ENCODE measurements at regions not wholly inside any gene's neighbourhood (a gene's known extent, or its start where the extent isn't known, plus 50 kb on each side); places are given as distances from the start of the nearest gene placed in this dataset.

- no peaks in the 10 kb centered on the region; the same call in 2 of the 3 replicates for H3K9me3 Mint-ChIP-seq
- no peak overlapping the region for H3K27ac ChIP-seq (ENCODE audit: low read depth)
- peak overlapping the region; percentile 30 for H2AFZ ChIP-seq
- H4K20me1 ChIP-seq (replicated peaks; ENCODE audit: insufficient read depth): no peaks in the 10 kb centered on the region
- H3K4me2 ChIP-seq: no peak overlapping the region
- TF ChIP-seq ZNF114 (CRISPR knock-in tag; IDR thresholded peaks at IDR 0.05) (no peak), NANOG (IDR thresholded peaks at IDR 0.05; ENCODE audit: borderline replicate concordance) (no peak), ETS1 (IDR thresholded peaks at IDR 0.05) (no peak), JUNB (IDR thresholded peaks at IDR 0.05; ENCODE audit: unreplicated experiment) (no peak), CREB1 (CRISPR knock-in tag; IDR thresholded peaks at IDR 0.05; ENCODE audit: low read depth) (no peak)
- TF ChIP-seq, protein P1, sequence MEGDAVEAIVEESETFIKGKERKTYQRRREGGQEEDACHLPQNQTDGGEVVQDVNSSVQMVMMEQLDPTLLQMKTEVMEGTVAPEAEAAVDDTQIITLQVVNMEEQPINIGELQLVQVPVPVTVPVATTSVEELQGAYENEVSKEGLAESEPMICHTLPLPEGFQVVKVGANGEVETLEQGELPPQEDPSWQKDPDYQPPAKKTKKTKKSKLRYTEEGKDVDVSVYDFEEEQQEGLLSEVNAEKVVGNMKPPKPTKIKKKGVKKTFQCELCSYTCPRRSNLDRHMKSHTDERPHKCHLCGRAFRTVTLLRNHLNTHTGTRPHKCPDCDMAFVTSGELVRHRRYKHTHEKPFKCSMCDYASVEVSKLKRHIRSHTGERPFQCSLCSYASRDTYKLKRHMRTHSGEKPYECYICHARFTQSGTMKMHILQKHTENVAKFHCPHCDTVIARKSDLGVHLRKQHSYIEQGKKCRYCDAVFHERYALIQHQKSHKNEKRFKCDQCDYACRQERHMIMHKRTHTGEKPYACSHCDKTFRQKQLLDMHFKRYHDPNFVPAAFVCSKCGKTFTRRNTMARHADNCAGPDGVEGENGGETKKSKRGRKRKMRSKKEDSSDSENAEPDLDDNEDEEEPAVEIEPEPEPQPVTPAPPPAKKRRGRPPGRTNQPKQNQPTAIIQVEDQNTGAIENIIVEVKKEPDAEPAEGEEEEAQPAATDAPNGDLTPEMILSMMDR (conservative IDR thresholded peaks at IDR 0.05; ENCODE audit: low read depth in 2 of 2): peak; percentile 39 to 56
- H3K36me3 Mint-ChIP-seq (ENCODE audit: low read depth): no peaks in the 10 kb centered on the region
- no peak overlapping the region for H3K27ac Mint-ChIP-seq
- DNase-seq (ENCODE audit: low spot score) (peak; percentile 57), ATAC-seq (peak; percentile 95)
- no peaks in the 10 kb centered on the region for H3K9me2 ChIP-seq (ENCODE audit: insufficient read depth)
- no peak overlapping the region for H3K4me3 Mint-ChIP-seq
- no peaks in the 10 kb centered on the region for H3F3A ChIP-seq (replicated peaks; ENCODE audit: low read depth)
- H3K4me1 ChIP-seq (ENCODE audit: insufficient read depth): no peaks in the 10 kb centered on the region
- no peaks in the 10 kb centered on the region for H3K79me2 ChIP-seq (replicated peaks; ENCODE audit: insufficient read depth)
- no peaks in the 10 kb centered on the region for H3K36me3 ChIP-seq (ENCODE audit: insufficient read depth)
- no peaks in the 10 kb centered on the region for H3K27me3 Mint-ChIP-seq (ENCODE audit: insufficient read depth, low read depth, poor library complexity)
- no peaks in the 10 kb centered on the region for H3K27me3 ChIP-seq (ENCODE audit: insufficient read depth)
- no peak overlapping the region for H3K4me3 ChIP-seq
- peaks cover 6% of the 10 kb centered on the region; the same call in 2 of the 3 replicates for H3K4me1 Mint-ChIP-seq
Observed at GRCh38 chr9:117535434-117535833, 120.6 kb upstream of the ASTN2 start.

DNA sequence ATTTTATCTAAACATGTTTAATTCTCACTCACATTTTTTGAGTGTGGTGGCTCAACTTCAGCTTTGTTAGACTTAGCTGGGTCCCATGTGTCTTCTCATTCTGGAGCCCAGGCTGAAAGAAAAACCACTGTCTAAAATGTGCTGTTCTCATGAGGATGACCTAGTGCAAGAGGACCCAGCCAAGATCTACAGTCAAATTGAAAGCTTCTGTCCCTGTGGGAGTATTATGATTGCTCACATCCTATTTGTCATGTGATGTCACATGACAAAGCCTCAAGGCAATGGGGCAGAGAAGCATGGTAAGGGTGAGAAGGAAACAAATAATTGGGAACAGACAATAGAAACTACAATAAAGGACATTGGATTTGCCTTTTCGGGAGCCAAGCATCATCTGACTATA is 113.4 kb upstream of the ASTN2 start:
- Mint-ChIP-seq H3K4me1 (no peaks in the 10 kb centered on the region), H3K27ac (no peak overlapping the region), H3K9me3 (no peaks in the 10 kb centered on the region; the same call in 1 of the 3 replicates), H3K4me3 (no peak overlapping the region), H3K27me3 (ENCODE audit: insufficient read depth, low read depth, poor library complexity) (no peaks in the 10 kb centered on the region), H3K36me3 (ENCODE audit: low read depth) (no peaks in the 10 kb centered on the region)
- Histone ChIP-seq H3K36me3 (ENCODE audit: insufficient read depth) (no peaks in the 10 kb centered on the region), H3K4me1 (ENCODE audit: insufficient read depth) (no peaks in the 10 kb centered on the region), H3K4me3 (no peak overlapping the region), H3K4me2 (no peak overlapping the region), H3K27me3 (ENCODE audit: insufficient read depth) (no peaks in the 10 kb centered on the region), H3K79me2 (replicated peaks; ENCODE audit: insufficient read depth) (no peaks in the 10 kb centered on the region), H2AFZ (peak overlapping the region; percentile 14; the same call in 1 of the 2 replicates), H3K27ac (ENCODE audit: low read depth) (no peak overlapping the region), H4K20me1 (replicated peaks; ENCODE audit: insufficient read depth) (no peaks in the 10 kb centered on the region), H3K9me2 (ENCODE audit: insufficient read depth) (no peaks in the 10 kb centered on the region), H3F3A (replicated peaks; ENCODE audit: low read depth) (no peaks in the 10 kb centered on the region)
- no peak for DNase-seq (ENCODE audit: low spot score)
- no peak for ATAC-seq
- no peak for TF ChIP-seq JUNB (IDR thresholded peaks at IDR 0.05; ENCODE audit: unreplicated experiment)
- no peak for TF ChIP-seq EZH2phosphoT487 (IDR thresholded peaks at IDR 0.05; ENCODE audit: unreplicated experiment)
- no peak for TF ChIP-seq POLR2AphosphoS5 (IDR thresholded peaks at IDR 0.05; ENCODE audit: low read depth)
- TF ChIP-seq ZNF331 (CRISPR knock-in tag; IDR thresholded peaks at IDR 0.05; ENCODE audit: low read depth): no peak
- TF ChIP-seq ETS1 (IDR thresholded peaks at IDR 0.05): no peak
- TF ChIP-seq STAT1 (IDR thresholded peaks at IDR 0.05; ENCODE audit: unreplicated experiment): no peak
- no peak for TF ChIP-seq REST (IDR thresholded peaks at IDR 0.05; ENCODE audit: unreplicated experiment)
